GM23248 (cell line): ENCODE measurements at regions not wholly inside any gene's neighbourhood (a gene's known extent, or its start where the extent isn't known, plus 50 kb on each side); places are given as distances from the start of the nearest gene placed in this dataset.

ENCODE experiments used
- EZH2 ChIP-seq: fragments of 200-600 bp; sonication (generic); IDR thresholded peaks from 2 replicates; pipeline ENCODE4 v1.6.1; 2018; ENCODE audit warnings: antibody characterized with exemption, mild to moderate bottlenecking; ENCODE audit not compliant: insufficient read depth, poor library complexity, severe bottlenecking
- EZH2phosphoT487 ChIP-seq: fragments of 200-600 bp; sonication (generic); IDR thresholded peaks from 2 replicates; pipeline ENCODE4 v1.6.1; 2018; ENCODE audit warnings: antibody characterized with exemption, moderate library complexity, mild to moderate bottlenecking, low read depth; ENCODE audit not compliant: insufficient read depth

DNA sequence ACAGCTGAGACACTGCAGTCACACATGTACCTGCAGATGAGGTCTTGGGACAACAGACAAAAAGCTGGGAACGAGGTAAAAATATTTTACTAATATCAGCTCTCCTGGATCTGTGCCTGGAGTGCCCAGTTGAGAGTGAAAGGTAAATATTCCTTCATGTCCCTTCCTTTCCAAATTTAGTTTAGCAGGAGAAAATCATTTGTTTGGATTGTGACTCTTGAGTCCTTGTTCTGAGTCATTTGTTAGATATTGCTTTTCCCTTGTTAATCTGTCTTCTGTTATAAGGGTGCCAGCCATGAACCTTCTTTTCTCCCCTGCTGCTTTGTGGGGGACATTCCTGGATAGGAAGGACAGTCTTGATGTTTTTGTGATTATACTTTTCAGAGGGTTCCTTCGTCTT lies 329.2 kb downstream of the DSC3 start:
- no peak for TF ChIP-seq EZH2
- TF ChIP-seq EZH2phosphoT487, result no peak
